Medulla oblongata (tissue), 1 donor: ENCODE measurements at regions not wholly inside any gene's neighbourhood (a gene's known extent, or its start where the extent isn't known, plus 50 kb on each side); places are given as distances from the start of the nearest gene placed in this dataset.
A peak's percentile ranks its signal among the peaks of the same experiment; 100 is the strongest.

Experiments
- DNase-seq: peaks from one replicate; pipeline ENCODE4 v3.0.0-alpha.2; 2015; ENCODE audit errors: extremely low spot score

DNA sequence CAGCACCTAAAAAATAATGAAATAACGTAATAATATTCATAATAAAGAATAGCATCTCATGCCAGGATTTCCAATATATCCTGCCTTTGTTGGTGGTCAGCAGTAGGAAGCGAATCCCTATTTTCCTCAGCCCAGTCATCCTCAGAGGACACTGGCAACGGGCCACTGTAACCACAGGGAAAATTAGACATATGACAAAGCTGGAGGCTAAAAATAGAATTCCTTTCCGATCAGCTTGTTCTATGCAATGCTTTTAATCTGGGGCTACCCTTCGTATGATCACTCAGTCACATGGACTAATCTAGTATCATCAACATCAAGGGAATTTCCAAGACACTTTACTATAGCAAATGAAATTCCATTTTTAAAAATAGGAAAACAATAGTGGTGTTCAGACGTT is 246.9 kb upstream of the KCNJ16 start:
- no peak for DNase-seq

DNA sequence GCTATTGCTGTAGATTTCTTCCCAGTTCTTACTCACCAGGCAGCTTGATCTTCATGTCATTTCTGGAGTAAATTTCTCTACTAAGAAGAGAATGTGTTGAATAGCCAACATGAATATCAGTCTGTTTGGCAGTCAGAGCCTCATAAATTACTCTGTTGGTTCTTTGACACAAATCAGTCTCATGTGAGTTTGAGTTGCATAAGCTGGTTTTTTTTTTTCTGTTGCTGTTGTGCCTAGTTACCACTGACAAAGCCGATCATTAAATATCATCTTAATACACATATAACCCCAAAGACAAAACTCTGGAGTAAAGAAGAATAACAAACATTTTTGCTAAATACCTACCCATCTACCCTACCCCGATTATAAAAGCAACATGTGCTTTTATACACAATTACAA is 240.5 kb upstream of the KCNJ16 start:
- no peak for DNase-seq

DNA sequence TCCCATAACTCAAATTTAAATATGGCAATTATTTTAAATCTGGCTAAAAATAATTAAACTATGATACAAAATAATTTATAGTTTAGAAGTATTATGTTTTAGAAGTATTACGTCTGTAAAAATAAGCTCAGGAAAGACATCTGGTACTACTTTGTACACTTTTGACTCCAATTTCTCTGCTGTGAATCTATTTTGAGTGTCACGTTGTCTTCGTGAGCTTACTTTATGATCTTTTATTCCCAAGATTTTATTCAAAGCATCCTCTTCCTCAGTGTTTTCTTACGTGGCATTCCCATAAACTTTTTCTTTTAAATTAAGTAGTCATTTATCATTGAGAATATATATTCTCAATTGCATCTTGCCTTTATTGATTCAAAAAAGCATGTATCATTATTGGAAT is 223.3 kb upstream of the KCNJ16 start:
- no peak for DNase-seq

DNA sequence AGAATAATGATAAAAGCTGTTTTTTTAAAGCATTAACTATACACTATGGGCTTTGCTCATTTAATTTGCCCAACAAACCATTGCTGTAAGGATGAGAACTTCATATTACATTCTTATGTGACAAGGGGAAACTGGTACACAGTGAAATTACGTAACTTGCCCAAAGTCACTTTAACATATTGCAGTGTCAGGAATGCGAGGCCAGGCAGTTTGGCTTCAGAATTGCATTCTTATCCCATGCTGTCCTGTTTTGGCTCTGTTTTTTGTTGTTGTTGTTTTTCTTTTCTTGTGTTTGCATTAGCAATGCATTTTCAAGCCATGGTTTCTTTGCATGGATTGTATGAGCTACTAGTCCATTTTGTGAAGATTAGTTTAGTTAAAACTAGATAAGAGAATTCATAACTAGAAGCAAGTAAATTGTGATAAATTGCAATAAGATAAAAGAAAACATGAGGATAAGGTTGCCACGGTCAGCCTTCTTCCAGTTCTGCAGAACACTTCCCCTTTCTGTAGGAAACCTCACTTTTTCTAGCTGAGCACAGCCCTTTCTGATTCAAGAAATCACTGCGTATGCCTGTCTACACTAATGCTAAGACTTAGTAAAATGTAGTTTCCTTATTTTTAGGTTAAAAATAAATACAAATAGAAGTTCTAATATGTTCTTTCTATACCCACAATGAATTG is 221.3 kb upstream of the KCNJ16 start:
- DNase-seq: peak; percentile 60

DNA sequence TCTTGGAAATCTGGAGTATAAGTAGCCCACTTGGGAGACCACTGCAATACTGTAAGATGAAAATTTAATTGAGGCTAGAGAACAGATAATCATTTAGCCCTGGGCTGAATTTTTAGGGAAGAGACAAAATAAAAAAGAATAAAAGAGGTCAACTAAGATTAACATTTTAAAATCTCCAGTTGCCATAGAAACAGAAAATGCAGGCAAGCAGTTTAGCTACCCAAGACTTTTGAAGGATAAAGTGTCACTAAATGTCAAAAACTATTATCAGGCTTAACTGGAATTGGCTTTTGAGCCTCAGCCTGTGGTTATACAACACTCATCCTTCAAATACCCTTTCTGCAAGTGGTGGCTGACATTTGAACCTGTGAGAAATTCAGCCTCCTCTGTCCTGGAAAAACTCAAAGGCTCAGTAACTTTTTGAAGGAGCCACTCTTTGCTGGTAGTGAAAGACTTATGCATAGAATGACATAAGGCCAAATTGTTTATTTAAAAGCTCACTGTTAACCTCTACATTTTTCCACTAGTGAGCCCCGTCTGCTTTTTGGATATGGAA is 220.7 kb upstream of the KCNJ16 start:
- peak; percentile 2 for DNase-seq

DNA sequence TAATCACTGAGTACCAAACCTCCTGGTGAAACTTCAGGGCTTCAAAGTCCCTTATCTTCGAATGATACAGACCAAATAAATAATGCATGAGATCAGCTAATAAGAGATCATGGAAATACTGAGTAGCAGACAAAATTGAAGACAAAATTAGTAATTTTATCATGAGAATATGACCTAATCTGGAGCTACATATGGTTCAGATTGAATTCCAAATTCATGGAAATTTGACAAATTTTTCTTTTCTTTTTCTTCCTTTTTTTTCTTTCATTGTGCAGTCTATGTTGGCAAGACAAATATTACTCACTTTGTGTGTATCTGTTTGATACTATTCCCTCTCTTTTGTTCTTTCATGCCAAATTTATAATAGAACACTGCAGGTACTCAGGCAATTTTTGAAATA is 218.1 kb upstream of the KCNJ16 start:
- DNase-seq: no peak

DNA sequence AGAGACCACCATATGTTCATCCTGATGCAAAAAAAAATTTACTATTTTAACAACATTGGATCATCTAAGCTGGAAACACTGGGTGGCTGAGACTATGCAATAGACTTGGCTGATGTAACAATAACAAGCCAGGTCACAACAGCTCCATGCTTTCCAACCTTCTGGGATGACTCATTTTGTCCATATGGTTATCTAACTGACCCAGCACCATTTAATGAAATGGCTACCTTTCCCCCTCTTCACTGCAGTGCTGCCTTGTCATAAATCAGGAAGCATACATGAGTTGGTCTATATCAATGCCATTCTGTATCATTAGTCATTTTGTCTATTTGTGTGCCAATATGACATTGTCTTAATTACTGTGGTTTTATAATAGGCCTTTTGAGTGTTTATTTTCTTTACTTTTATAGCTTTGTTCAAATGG is 217.6 kb upstream of the KCNJ16 start:
- DNase-seq: no peak

DNA sequence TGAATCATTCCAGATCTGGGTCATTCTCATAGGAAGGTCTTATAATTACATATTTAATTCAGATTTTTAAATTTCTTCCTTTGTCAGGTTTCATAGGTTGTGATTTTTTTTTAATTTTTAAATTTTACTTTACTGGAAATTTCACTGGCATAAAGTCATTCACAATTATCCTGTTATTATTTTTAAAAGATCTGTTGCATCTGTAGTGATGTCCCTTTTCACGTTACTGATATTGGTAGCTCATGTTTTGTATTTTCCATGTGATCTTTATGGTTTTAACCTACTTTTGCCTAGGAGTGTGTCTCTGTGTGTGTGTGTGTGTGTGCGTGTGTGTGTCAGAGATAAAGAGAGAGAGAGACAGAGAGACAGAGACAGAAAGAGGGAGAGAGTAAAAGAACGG is 216.6 kb upstream of the KCNJ16 start:
- DNase-seq: no peak

DNA sequence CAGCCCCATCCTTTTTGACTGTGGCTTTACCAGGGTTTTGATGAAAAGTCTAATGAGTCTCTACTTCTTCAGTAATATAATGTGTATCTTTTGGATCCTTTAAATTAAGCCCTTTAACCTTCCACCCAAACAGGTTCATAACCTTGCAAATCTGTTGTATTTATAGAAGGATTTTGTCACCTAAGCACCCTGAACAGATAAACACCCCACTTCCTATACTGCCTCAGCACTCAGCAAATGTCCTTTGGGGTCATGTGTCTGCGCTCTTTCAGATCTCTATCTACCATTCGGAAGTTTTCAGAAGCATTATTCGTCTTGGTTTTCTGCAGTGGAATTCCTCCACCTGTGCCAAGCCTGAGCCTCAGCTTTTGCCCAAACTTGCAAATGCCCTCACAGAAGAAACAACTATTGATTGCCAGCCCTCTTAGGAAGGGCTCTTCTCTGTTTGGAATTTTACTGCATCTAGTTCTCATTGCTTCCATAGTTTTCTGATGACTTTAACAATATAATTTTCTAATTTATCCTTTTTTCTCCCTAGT is 214.8 kb upstream of the KCNJ16 start:
- no peak for DNase-seq

DNA sequence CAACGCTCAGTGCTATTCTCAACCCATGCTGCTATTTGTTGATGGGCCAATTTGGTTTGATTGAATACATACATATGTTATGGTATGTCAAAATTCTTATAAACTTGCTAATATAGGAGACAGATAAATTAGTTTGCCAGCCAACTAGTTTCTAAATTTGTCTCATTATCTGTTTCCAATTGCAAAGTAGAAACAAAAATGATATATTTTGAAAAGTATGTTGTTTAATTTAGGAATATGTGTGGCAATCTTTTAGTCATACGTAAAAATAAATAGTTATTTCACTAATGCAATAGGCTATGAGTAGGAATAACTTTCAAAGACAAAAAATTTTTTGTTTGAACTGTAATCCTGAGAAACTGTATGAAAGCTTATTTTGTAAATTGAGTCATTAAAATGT is 210.6 kb upstream of the KCNJ16 start:
- no peak for DNase-seq

DNA sequence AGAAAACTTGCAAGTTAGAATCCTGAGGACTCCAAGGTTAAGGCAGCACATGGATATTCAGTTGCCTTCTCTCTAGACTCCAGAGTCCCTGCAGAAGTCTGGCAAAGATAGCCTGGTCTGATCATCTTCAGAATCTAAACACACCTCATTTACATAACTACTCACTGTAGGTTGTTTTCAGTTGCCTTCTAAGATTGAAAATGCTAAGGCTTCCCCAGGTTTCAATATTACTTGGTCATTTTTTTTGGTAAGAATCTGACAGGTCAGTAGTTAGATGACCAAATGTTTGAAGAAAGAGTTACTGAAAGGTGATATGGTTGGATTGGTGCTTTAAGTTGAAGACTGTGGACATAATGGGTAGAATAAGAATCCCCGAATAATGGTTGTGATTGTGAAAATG is 205.4 kb upstream of the KCNJ16 start:
- DNase-seq: no peak

DNA sequence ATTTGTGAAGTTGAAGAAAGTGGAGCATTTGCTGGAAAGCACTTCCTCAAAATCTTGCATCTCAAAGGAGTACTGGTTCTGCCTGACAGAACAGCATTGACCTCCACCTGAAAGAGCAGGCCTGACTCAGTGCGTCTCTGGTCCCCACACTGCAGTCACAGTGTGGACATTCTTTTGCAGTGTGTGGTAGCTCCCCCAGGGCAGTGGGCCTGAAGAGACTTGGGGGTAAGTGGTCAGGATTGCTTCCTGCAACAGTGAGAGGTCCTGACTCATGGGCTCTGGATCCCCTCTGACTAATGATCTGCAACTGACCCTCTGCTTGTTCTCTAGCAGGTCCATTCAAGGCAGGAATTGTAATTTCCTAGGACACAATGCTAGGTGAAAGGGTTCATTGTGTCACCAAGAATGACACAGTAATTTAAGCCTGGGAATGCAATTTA is 204.9 kb upstream of the KCNJ16 start:
- DNase-seq: no peak

DNA sequence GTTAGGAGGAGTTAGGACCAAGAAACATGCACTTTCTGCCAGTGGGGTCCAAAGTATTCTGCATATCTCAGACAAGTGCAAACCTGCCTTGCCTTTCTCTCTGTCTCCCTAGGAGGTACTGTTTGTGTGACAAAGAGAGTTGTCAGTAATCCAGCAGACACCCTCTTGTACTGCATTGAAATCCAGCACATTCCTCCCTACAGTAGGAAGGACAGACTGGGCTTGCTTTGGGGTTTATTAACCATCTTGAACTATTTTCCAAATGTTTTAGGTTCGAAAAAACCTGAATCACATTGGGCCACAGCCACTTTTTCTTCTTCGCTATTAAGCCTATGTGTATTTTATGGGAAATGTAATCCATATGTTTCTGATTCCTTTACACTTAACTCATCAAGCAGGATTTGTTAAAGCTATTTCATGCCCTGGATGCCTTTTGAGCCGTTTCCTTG is 204.2 kb upstream of the KCNJ16 start:
- no peak for DNase-seq

DNA sequence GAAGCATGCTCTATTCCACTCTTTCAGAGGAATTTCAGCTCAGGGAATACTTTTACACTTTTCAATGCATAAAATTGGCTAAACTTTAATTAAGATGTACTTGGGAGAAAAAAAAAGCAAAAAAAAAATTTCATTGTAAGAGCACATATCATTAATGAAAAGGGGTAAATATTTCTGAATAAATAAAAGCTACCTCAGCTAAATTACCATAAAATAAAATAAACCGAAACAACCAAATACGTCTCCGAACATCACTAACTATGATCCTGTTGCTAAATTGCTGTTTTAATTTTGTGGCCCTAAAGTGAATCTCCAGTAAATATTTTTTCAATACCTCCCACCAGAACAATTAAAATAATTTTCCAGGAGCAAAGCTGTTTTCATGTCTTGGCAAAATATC is 203.7 kb upstream of the KCNJ16 start:
- no peak for DNase-seq

DNA sequence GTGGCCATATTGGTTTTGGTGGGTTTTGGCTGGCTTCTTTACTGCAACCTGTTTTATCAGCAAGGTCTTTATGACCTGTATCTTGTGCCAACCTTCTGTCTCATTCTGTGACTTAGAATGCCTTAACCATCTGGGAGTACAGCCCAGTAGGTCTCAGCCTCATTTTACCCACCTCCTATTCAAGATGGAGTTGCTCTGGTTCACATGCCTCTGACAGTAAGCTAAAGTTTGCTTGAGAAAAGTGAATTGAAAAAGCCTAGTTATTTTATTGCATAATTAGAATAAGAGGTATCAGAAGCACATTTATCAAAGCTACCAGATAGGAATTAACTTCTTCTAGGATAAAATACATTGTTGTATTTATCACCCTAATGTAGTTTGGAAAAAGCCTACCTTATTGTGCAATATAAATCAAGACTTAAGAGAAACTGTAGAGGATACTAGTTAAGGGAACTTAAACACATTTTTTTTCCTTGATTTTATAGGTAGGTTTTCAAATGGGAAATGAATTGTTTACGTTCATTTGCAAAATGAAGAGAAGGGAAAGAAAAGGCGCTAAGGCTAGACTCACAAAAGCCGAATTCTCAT is 202.3 kb upstream of the KCNJ16 start:
- DNase-seq: no peak

DNA sequence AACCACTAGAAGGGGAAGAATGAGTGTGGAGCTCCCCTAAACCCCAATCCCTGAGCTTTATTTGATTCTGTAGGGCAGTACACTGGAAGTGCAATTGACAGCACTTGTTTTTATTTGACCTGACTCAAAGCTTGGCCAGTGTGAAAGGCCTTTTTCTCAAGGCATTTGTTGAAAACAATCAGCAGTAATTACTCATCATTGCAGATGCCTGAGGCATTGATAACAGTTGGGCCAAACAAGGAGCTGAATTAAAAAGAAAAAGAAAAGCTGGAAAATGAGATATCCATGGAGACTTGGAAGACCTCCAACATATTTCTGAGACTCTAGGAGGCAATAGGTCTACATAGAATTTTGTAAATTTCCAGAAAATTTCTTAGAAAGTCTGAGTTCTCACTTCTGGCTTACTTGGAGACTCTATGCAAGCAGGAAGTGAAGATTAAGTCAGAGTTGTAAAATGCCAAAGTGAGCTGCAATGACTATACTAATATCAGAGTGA is 200.8 kb upstream of the KCNJ16 start:
- DNase-seq: no peak

DNA sequence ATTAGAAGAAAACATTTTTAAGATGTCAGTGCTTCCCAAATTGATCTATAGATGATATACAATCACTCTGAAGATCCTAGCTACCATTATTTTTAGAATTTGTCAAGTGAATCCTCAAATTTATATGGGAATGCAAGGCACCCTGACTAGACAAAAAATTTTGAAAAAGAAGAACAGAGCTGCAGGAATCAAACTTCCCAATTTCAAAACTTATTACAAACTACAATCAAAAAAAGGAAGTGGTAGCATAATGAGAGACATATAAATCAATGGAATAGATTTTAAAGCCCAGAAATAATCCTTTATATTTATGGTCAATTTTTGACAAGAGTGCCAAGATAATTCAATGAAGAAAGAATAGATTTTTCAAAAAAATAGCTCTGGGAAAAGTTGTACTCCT is 198.3 kb upstream of the KCNJ16 start:
- no peak for DNase-seq

DNA sequence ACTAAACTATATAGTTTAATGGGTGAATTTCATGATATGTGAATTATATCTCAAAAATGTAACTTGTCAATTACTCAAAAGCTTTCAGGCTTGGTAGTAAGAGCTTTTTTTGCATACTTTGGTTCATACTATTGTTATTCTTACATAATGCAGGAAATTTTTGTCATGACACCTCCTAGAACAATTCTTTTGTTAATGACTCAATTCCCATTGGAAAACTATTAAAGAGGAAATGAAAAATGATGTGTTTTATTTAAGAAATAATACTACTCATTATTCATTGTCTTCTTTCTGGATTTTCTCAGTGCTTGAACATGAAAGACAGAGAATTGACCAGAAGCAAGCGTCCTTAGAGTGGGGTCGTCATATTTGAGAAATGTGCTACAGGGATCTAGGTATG is 196.4 kb upstream of the KCNJ16 start:
- no peak for DNase-seq

DNA sequence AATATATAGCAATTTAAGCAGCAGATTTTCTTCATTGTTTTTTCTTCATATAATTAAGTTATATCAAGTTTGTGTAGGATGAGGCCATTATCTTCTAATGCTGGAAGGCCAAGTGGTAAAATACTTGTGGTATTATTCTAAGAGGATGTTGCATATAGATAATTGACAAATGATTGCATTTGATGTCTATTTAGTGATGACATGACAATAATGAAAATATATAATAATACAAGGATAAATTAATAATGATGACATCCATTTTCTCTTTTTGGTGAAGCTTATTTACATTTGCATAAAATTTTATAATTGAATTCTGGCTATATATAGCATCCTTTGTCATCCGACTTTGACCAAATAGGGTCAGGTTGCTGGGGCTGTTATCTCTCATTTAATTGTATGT is 195.4 kb upstream of the KCNJ16 start:
- no peak for DNase-seq

DNA sequence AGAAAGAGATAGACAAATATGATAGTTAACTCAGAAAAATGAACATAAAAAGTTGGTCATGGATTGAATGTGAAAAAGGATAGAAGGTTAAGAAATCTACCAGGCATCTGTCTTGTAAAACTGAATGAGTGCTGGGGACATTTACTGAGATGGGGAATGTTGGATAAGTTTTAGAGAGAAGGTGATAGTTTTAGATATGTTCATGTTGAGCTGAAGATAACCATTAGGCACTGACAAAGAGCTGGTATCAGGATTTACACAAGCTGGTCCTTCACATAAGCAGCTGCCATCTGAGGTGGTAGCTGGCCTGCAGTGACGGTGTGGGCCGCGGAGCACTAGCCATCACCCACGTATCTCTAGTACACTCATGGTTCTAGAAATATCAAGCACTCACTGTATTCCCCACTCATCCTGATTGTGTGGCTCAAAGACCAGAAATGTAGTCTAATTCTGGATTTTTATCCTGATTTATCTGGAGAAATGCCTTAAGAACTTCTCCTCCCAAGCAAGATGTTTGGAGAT is 194.4 kb upstream of the KCNJ16 start:
- no peak for DNase-seq

DNA sequence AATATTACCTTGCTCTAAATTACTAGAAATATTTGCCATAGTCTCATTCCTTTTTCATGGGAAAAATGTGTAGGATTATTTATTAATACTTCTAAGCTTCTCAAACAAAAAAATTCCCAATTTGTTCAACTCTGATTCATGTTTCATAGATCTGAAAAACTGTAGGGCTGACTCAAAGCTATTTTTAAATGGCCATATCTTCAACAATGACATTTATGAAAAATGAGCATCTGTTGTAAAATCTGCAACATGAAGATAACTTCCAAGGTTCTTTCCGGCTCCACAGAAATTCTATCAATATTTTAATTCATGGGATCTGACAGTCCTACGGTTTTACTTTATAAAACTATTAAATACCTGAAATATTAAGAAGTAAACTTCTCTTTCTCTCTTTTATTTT is 192.7 kb upstream of the KCNJ16 start:
- DNase-seq: no peak

DNA sequence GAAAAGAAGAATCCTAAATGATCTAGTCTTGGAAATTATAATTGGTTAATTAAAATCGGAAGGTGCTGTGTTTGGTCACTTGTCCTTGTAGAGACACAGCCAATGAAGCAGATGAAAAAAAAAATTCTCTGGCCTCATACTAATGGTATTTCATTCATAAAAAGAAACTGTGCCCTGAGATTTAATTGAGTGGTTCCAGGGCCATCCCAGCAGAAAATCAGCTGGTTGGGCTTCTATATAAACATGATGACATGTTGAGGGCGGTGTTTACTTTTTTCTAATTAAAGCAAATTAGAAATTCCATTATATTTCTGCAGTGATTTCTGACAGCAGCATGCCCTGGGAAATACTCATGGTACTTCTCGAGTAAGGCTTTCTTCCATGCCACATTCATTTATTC is 191.9 kb upstream of the KCNJ16 start:
- no peak for DNase-seq

DNA sequence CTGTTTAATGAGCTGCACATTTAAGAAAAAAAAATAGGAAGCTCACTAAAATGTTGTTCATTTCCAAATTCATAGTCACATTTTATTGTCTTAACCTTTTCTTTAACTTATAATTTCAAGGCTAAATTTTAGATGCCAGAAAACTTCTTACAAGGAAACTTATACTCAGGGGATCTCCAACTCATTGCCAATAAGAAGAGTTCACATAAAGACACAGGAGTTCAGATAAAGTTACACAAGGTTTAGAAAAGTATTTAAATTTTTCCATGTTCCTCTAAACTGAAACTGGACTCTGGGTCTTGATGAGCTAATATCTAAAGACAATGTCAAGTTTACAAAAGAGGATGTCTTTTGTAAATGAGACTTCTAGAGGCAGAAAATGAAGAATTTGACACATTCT is 190.7 kb upstream of the KCNJ16 start:
- DNase-seq: no peak
